ENCODE measurements at regions not wholly inside any gene's neighbourhood (a gene's known extent, or its start where the extent isn't known, plus 50 kb on each side); places are given as distances from the start of the nearest gene placed in this dataset.

DNA sequence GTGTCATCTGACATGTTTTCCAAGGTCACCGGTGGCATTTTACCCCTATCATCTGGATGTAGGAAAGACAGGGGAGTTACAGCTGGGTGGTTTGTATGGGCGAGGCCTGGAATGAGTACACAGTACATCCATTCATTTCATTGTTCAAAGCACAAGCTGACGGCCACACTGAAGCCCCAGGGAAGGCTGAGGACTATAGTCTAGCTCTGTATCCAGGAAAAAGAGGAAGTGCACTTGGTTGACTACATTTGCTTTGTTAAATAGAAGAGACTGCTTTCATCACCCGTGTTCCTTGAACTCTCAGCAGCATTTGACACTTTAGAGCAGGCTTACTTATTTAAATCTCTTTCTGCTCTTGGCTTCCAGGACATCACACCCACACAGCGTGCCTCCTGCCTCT is 1041.0 kb upstream of the TENM3 start:
- DNase-seq (ENCODE audit: low read depth) = no peak

DNA sequence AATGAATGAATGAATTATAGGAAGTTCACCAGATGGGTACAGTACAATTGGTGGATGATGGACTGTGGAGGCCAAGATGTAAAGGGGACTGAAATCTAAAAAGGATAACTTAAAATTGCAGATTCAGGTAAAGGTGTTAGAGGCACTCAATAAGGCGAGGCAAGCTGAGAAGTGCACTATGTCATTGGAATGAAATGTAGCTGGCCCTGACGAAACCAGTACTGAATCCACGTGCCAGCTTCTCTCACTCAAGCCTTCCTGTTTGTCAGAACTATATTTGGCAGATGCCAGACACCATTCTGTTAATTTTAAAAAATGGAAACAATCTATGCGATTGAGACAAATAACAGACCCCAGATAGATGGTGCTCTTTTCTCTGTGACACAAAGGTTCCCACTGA is 1039.1 kb upstream of the TENM3 start:
- no peak for DNase-seq (ENCODE audit: low read depth)

DNA sequence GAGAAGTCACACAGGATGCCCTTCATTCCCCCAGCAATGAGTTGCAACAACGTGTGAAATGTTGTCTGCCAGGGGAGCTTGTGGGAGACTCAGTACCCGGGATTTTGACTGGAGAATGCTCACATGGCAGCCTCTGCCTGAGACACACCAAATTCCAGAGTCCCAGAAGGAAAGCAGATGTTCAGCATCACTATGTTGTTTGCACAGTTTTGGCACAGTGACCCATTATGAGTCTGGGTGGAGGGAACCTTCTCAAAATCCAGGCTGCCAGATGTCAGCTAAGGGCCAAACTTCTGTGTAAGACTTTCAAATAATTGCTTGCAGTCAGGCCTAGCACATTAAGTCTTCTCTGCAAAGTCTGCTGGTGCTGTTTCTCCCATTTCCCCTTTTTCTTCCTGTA is 1029.7 kb upstream of the TENM3 start:
- no peak for DNase-seq (ENCODE audit: low read depth)

DNA sequence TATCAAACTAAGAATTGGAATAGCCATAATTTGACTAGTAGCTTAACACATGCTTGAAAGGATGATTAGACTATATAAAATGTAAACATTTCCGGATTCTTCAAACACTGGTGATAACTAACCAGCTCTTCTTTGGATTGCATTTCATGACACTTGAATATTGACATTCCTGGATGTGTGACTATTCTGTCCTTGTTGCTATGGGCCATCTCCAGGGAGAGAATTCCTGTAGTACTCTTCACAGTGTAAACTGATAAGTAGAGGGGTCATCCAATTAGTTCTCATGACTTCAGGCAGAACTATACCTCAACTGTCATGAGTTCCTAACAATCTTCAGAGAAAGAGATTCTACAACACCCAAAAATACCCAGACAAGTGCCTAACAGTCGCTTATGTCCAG is 1026.7 kb upstream of the TENM3 start:
- no peak for DNase-seq (ENCODE audit: low read depth)

DNA sequence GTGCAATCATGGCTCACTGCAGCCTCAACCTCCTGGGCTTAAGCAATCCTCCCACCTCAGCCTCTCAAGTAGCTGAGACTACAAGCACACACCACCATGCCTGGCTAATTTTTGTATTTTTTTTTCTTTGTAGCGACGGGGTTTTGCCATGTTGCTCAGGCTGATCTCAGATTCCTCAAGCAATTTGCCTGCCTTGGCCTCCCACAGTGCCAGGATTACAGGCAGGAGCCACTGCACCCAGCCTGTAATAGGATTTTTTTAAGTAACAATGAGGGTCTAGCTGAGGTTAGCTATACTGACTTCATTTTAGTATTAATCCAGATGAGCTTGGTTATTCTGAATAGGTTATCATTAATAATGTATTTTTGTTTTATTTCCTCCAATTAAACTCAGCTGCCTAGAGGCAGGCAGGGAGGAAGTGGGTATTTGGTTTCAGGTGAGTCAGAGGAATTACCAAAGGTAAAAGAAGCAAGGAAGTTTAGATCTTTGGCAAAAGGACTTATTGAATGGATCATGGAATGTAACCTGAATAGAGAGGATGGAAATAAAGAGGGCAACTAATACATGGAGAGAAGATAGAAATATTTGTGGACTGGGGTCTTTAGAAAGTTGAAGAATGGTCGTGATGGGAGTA is 1023.3 kb upstream of the TENM3 start:
- no peak for DNase-seq (ENCODE audit: low read depth)

DNA sequence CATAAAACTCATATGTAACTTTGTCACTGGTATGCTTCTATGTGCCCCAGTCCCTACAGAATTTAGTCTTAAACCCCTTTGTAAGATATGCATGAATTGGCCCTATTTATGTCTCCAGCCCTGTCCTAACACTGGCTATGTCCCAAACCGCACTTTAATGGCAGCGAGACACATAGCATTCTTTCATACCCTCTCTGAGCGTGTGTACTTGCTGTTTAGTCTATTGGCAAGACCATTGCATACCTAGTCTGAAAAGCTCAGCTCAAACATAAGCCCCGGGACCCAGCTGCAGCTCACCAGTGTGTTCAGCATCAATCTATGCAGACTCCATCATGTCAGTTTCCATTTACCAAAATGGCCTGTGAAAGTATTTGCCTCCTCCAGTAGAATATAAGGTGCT is 1018.4 kb upstream of the TENM3 start:
- no peak for DNase-seq (ENCODE audit: low read depth)

DNA sequence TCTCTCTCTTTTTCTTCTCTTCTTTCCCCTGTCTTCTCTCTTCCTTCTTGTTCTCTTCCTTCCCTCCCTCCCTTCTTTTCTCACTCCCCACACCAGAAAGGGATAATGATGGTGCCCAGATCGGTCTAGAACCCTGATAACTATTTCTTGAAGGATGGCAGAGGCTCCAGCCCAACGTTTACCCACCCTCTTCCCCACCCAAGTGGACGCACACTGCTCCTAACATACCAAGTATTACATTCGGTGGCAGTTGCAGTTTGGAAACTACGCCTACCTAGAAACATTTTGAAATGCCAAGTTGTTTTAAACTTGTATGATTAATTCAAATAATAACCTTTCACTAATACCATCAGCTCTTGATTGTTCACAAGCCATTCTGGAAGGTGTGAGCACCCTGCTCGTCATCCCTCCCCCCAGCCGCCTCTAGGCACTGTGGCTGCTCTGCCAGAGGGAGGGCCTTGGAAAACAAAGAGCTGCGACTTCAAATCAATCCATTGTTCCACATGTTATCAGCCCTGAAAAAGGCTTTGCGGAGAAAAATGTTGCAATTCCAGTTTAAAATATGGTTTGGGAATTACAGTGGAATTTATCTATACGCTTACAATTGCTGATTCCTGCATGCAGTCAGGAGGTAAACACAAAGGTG is 1017.5 kb upstream of the TENM3 start:
- DNase-seq (ENCODE audit: low read depth) = no peak

DNA sequence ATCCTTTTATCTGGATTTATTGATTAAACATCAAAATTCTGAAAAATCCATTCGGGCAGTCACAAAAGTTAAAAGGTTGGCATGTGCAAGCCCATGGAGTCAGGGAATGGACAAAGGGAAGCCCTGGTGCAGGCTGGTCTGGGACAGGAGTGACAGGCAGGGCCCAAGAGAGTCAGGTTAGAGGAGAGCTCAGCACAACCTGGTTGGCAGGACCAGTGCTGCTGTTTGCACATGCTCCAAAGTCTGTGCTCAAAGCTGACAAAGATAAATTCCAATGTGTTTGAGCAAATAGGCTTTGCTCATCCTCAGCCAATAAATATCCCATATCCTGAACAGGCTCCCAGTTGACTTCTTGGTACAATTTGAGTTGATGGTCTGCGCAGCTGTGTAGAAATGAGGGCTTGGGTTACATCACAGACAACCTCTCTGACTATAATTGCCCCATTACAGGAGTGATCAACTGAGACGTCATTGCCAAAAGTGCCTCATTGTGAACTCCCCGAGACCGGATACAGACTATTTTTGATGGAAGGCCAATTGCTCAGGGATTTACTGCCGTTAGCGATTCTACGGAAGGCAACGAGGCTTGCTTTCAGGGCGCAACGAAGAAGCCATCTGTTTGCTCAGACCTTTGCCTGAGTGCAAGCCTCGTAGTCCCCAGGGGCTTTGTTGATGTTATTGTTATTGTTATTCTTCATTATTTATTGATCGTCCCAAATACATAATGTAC is 1008.1 kb upstream of the TENM3 start:
- no peak for DNase-seq (ENCODE audit: low read depth)

DNA sequence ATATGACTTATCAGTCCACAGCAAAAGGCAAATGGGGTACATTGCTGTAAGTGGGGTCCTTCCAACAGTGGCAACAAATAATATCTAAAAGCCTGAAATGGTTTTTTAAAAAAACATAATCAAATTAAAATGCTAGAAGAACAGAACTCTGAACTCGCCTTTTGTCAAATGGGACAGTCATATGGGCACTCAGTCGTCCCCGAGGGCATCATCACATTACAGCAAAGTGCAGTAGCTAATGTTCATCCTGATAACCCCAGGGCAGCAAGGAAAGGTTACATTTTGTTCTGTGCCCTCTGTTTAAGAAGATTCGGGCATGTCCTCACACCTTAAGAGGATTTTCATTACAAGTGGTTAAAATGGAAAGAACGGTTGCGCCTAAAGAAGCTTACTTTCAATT is 997.9 kb upstream of the TENM3 start:
- DNase-seq (ENCODE audit: low read depth) = no peak

DNA sequence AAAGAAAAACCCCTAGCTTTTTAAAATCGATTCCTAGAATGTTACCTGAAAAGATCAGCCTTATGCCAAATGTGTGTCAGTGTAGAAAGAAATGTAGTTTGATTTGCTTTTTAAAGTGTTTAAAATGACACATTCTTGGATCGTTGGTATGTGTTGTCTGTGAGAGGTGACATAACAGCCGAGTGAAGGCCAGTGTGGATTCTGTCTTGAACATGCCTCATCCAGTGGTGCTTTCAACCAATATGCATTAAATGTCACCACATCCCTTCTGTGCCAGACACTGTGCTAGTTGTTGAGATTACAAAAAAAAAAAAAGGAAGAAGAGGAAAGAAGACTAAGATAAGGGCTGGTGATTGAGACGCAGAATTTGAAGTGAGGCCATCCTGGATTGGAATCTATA is 994.2 kb upstream of the TENM3 start:
- DNase-seq (ENCODE audit: low read depth) = no peak

DNA sequence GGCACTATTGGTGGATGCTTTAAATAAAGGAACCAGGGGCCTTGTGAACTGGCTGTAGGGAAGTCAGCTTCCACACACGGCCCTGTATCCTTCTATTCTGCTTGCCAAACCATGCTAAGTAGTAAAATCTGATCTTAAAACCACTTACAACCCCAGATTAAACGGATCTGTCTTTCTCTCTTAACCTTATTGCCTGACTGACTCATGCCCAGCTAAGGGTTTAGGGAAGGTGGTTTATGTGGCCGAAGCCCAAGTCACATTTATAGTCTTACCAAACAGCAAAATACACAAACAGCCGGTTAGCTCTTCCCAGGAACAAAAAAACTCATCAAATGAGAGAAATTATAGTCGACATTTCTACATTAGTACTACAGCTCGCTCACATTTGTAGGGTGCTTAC is 988.4 kb upstream of the TENM3 start:
- no peak for DNase-seq (ENCODE audit: low read depth)

DNA sequence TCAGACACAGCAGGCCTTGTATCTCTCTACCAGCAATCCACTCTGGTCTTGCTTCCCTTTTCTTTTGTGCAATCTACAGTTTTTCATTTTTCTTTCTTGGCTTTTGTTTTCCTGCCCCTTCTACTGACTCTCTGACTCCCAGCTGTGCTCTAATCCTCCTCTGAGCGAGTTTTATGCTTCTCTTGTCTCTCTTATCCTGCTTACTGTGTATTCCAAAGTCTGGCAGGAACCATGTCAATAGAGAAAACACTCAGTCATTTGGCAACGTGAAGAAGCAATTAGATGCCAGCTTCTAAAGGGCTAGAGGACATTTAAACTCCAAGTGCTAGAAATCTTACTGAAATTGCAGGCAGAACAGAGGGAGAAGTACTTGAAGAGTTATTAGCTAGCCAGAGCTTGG is 984.6 kb upstream of the TENM3 start:
- no peak for DNase-seq (ENCODE audit: low read depth)

DNA sequence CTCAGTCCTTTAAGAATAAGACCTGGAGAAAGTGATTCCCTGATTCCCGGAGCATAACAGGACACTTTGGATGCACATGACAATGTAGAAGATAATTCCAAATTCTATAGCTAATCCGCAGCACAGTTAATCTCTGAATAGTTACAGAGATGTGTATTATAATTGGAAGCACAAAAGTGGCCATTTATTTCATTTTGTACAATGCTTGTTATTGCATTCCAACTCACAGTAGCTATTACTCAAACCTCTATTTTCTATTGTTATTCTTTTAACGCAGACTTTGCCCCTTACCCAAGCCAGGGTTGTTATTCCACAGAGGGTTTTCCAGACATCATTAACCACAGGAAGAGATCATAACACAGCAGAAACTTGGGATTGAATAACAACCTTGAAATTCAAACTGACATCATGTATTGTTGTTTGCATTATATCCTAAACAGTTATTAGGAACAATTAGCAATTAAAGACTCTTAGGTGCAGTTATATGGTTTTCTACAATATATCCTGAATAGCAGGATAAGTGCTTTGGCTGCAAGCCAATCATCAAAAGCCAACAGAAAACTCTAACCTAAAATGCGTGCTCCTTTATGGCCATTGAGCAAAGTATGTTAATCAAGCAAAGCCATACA is 984.0 kb upstream of the TENM3 start:
- DNase-seq (ENCODE audit: low read depth) = no peak

DNA sequence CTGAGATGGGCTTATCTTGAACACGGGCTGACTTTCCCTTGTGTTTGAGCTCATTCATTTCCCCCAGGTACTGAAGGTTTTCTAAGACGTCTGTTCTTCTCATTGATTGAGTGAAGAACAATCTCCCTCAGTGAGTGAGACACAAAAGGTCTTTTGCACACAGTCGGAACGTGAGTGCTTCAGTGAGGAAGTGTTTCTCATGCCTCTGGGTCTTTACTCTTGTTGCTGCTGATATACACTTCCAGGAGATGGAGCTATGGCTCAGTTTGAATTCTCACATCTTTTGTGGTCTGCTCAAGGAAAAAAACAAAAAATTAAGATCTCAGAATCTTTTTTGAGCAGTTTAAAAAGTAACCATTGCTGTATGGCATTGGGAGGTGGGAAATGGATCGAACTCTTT is 981.9 kb upstream of the TENM3 start:
- no peak for DNase-seq (ENCODE audit: low read depth)

DNA sequence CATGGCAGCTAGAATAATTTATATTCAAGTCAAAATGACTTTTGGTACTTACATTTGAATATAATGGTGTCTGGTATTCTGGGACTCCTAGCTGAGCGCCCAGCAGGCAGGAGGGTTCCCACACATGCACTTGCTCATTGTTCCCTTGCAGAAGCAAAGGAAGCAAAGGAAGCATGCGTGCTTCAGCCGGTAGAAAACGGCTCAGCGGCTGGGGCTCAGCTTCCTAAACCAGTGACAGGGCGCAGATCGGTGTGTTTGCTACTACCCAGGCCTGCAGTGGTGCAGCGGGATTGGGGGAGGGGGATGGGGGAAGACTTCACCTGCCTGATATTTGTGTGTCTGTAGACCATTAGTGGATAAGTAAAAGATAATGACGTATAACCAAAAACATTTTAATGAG is 978.3 kb upstream of the TENM3 start:
- no peak for DNase-seq (ENCODE audit: low read depth)

DNA sequence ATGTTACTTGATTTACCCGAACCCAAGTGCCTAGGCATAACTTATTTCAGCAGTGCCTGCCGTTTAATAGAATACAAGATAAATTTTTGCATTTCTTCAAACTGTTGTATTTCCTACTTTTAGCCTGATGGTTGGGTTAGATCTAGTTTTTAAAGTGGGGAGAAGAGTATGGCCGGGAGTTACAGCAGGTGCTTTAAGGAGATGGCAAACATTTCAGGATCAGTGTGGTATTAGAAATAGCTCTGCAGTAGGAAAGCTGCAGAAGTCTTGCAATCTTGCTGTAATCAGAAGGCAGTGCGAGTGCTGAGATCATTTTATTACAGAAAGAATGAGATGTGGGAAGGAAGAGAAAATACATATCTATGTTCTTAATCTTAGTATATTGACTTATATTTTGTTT is 977.8 kb upstream of the TENM3 start:
- no peak for DNase-seq (ENCODE audit: low read depth)

DNA sequence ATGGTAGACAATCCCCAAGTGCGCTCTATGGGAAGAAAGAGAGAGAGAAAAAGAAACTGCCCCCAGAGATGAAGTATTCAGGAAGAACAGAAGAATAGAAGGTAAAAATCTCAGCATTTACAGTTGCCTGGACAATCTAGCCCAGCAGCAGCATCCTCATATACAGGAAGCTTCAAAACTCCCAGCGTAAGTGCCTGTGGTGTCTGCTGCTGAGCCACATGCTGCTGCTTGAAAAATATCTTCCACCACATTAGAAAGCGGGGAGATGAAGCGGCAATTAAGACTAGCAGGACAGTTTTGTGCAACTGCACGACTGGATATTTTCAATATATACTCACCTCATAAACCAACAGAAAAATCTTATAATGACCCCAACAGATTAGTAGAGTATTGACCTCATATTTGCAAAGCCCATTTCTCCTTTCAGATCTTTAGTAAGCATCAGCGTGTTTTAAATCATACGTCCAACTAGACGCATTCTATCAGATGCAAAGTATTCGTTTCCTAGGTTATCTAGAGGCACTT is 972.0 kb upstream of the TENM3 start:
- DNase-seq (ENCODE audit: low read depth) = no peak

DNA sequence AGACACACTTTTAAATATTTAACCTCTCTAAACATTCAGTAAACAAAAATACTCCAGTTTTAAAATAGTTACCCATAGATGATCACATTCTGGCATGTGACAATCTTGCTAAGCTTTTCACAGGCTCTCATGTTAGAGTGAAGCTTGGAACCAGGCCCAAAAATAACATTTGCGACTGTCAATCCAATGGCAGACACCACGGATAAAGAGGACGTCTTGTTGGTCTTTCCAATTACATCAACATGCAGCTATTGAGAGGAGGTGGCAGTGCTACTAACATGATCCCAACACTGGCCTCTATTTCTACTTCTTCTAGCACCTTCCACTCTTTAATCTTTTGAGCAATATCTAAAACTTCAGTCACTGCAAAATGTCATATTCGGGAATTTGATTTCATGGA is 970.8 kb upstream of the TENM3 start:
- DNase-seq (ENCODE audit: low read depth) = no peak

DNA sequence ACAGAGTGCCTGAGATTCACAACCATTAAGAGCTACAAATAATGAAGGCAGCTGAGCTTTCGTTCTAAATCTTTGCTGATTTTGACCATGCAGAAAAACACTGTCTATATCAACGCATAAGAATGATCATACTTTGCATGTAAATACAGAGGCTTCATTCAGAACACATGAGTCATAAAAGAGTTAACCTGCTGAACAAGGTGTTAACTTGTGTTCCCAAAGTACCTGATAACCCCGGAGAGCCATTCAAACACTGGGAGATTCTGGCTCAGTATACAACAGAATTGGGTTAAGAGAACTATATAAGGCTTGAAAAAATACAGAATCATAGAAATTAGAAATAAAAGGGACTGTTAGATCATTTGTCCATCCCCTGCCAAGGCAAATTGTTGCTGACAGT is 964.3 kb upstream of the TENM3 start:
- DNase-seq (ENCODE audit: low read depth) = no peak

DNA sequence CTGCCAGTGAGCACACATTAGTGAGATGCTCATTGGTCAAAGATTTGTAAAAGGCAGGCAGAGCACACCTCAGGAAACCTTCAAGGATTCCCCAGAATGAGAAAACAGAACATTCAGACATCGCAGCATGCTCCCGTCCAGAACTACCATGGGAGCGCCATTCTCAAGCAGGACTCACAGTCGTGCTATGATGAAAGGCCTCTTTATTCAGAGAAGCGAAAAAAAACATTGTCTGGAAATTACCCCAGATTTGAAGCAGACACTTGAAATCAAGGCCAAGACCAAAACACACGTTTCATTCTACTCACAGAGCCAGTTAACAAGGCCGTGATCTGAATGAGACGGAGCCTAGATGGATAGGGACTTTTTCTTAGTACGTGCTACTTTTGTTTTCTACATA is 961.8 kb upstream of the TENM3 start:
- DNase-seq (ENCODE audit: low read depth) = no peak

DNA sequence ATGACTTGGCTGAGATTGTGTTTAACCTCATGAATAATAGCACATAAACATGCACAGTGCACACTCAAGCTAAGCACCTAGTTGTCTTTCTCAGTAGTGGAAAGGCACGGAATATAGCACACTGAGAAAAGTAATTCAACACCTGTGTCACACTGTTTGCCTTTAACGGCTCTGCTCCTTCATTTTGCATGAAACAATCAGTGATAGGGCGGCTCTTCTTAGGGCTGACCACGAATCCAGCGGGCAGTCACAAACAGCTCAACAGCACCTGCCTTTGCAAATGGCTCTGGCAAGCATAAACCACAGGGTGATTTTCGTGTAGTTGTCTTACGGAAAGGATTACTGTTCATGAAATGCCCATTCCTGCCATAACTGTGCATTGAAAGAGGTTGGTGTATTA is 954.0 kb upstream of the TENM3 start:
- DNase-seq (ENCODE audit: low read depth) = no peak

DNA sequence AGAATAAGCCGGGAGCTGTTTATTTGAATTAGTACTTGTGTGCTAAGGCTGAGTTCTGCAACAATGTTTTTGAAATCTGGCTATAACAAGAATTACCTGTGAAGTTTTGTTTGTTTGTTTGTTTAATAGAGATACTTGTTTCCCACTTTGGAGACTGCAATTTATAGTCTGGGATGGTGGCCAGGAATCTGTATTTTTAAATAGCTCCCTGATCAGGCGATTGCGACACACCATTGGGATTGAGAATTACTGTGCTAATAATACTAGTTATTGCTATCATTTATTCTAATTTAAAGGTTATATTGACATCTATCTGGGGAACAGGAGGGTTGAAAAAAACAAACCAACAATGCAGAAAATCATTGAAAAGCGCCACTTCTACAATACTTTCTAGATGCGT is 951.6 kb upstream of the TENM3 start:
- DNase-seq (ENCODE audit: low read depth) = no peak

DNA sequence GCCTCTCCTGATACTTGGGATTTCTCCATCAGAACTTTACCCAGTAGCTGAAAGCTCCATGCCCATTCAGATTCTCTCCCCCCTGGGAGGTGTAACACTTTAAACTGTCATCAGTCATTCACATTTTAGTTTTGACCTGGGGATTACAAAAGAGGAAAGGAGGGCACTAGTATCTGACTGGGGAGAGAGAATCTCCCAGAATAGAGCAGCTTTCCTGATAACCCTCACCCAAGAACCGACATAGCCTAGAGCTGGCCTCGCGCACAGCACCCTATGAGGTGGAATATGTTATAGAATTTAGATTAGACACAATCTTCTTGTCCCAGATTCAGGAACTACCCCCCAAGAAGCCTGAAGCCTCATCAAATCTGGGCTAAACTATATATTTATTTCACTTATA is 950.2 kb upstream of the TENM3 start:
- DNase-seq (ENCODE audit: low read depth) = no peak

Data from activated gamma-delta T cell treated with anti-CD3 and anti-CD28 coated beads, Interleukin-2, amount 50 U/mL, for 16 hours (primary cell).